Hindlimb muscle (tissue), 1 donor: ENCODE measurements at regions not wholly inside any gene's neighbourhood (a gene's known extent, or its start where the extent isn't known, plus 50 kb on each side); places are given as distances from the start of the nearest gene placed in this dataset.

Experiments
- DNase-seq: peaks from one replicate; pipeline ENCODE4 v3.0.0-alpha.2; 2013

GRCh38 chr19:5216141-5216847 lies 124.3 kb downstream of the PTPRS start:
- no peak for DNase-seq

GRCh38 chr19:5215431-5215830 lies 125.2 kb downstream of the PTPRS start:
- DNase-seq, result no peak

DNA sequence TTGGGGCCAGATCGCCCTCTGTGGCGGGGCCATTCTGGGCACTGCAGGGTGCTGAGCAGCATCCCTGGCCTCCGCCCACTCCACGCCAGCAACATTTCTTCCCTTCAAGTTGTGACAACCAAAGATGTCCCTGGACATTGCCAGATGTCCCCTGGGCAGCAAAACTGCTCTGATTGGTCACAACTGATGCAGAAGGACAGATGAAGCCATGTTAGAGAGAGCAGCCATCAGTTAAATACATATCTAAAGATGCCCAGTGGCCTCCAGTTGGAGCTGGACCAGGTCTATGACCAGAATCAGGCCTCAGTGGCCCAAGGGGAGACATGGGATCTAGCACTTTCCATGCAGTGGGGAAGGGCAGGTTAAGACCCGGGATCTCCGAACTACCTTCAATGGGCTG lies 125.7 kb downstream of the PTPRS start:
- no peak for DNase-seq

GRCh38 chr19:5214371-5214770 lies 126.2 kb downstream of the PTPRS start:
- no peak for DNase-seq

GRCh38 chr19:5213667-5214066 lies 126.9 kb downstream of the PTPRS start:
- DNase-seq, result no peak

DNA sequence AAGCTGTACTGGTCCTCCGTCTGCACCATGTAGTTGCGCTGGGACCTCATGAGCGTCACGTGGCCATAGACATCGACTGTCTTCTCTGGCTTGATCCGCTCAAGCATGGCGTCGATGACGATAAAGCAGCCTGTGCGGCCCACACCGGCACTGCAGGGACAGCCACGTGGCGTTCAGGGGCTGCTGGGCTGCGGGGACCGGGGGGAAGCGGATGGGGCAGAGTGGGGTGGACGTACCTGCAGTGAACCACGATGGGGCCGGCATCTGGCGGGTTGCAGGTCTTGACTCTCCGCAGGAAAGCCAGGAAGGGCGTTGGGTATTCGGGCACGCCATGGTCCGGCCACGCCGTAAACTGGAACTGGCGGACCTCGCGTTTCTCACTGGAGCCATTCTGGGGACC lies 128.5 kb downstream of the PTPRS start:
- no peak for DNase-seq

- no peak for DNase-seq
Observed at GRCh38 chr19:5211217-5211822, 129.3 kb downstream of the PTPRS start.

DNA sequence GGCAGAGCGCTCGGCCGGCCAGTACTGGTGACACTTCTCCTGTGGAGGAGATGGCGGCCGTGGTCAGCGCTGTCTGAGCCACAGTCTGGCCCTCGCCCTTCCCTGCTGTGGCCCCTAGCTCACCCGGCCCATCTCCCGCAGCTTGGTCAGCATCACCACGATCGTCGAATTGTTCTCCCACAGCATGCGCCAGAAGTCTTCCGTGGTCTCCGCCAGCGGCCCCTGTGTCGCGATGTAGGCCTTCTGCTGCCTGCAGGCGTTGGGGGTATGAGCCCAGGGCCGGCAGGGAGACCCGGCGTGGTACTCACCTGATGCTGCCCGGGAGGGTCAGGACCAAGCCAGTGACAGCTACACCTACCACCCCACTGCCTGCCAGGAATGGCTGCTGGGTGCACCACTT lies 130.1 kb downstream of the PTPRS start:
- DNase-seq, result no peak

- no peak for DNase-seq
Observed at GRCh38 chr19:5207806-5208205, 132.8 kb downstream of the PTPRS start.

GRCh38 chr19:5206751-5207075 lies 133.9 kb downstream of the PTPRS start:
- DNase-seq, result no peak

GRCh38 chr19:5205937-5206750 lies 134.5 kb downstream of the PTPRS start:
- DNase-seq, result no peak

DNA sequence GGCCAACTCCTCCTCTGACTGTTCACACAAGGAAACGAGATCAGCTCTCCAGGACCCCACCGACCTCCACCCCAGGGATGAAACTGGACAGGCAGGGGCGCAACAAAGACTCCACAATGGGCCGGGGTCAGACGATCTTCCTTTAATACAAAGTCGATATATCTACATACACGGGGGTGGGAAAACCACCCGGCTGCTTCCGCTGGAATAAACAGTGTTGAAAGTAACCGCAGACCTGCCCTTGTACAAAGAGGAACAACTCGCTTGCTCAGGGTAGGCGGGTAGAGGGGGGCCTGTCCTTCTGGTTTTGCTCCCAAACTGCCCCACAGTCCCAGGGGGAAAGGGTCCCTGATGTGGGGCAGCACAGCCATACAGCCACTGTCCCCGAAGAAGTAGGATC lies 135.2 kb downstream of the PTPRS start:
- DNase-seq, result no peak

DNA sequence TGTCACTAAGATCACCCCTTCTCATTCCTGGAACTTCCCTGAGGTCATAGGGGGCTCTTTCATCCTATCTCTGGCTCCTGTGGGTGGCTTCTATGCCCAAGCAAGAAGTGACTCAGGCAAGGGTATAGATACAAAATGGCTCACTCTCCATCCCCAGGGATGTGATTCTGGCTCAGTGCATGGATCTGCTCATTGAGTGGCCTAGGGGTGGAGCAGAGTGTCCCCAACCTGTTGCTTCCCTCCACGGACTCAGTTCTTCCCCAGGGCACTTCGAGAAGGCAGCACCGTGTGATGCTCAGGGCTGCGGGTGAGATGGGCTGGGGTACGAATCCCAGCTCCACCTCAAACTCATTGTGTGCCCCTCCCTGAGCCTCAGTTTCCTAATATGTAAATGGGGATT lies 136.4 kb downstream of the PTPRS start:
- DNase-seq, result no peak
